ENCODE measurements at regions not wholly inside any gene's neighbourhood (a gene's known extent, or its start where the extent isn't known, plus 50 kb on each side); places are given as distances from the start of the nearest gene placed in this dataset.
A peak's percentile ranks its signal among the peaks of the same experiment; 100 is the strongest.

- DNase-seq, result no peak
Observed at GRCh38 chr6:74161380-74161779, 465.4 kb downstream of the CD109 start.

GRCh38 chr6:74152096-74152675 is 456.2 kb downstream of the CD109 start:
- no peak for DNase-seq

GRCh38 chr6:74145931-74146330 is 449.9 kb downstream of the CD109 start:
- DNase-seq, result no peak

GRCh38 chr6:74137911-74138310 is 441.9 kb downstream of the CD109 start:
- DNase-seq, result no peak

GRCh38 chr6:74134327-74134726 is 438.3 kb downstream of the CD109 start:
- DNase-seq, result no peak

GRCh38 chr6:74133073-74133472 is 437.1 kb downstream of the CD109 start:
- DNase-seq, result no peak

- DNase-seq, result no peak
Observed at GRCh38 chr6:74130641-74131040, 434.6 kb downstream of the CD109 start.

- DNase-seq, result no peak
Observed at GRCh38 chr6:74128536-74128935, 432.5 kb downstream of the CD109 start.

- no peak for DNase-seq
Observed at GRCh38 chr6:74117113-74117512, 421.1 kb downstream of the CD109 start.

- no peak for DNase-seq
Observed at GRCh38 chr6:74115674-74116073, 419.7 kb downstream of the CD109 start.

GRCh38 chr6:74114428-74114827 is 418.4 kb downstream of the CD109 start:
- no peak for DNase-seq

GRCh38 chr6:74113901-74114300 is 417.9 kb downstream of the CD109 start:
- DNase-seq, result no peak

GRCh38 chr6:74103417-74103816 is 407.4 kb downstream of the CD109 start:
- no peak for DNase-seq

GRCh38 chr6:74100719-74101287 is 404.8 kb downstream of the CD109 start:
- DNase-seq, result no peak

- no peak for DNase-seq
Observed at GRCh38 chr6:74096329-74096728, 400.3 kb downstream of the CD109 start.

- DNase-seq, result no peak
Observed at GRCh38 chr6:74093361-74093760, 397.4 kb downstream of the CD109 start.

GRCh38 chr6:74091794-74092157 is 395.8 kb downstream of the CD109 start:
- no peak for DNase-seq

- DNase-seq, result peak; percentile 16 to 51
Observed at GRCh38 chr6:74091136-74091793, 395.3 kb downstream of the CD109 start.

- DNase-seq, result no peak
Observed at GRCh38 chr6:74087899-74088298, 391.9 kb downstream of the CD109 start.

GRCh38 chr6:74075896-74076295 is 379.9 kb downstream of the CD109 start:
- no peak for DNase-seq

GRCh38 chr6:74075323-74075722 is 379.3 kb downstream of the CD109 start:
- DNase-seq, result no peak

GRCh38 chr6:74074645-74075044 is 378.6 kb downstream of the CD109 start:
- DNase-seq, result no peak

- DNase-seq, result no peak
Observed at GRCh38 chr6:74073999-74074398, 378.0 kb downstream of the CD109 start.

GRCh38 chr6:74073429-74073828 is 377.4 kb downstream of the CD109 start:
- no peak for DNase-seq

- no peak for DNase-seq
Observed at GRCh38 chr6:74071214-74071613, 375.2 kb downstream of the CD109 start.

Data from inflammatory macrophage treated with lipopolysaccharide for 1 hour (primary cell).